ENCODE measurements at regions not wholly inside any gene's neighbourhood (a gene's known extent, or its start where the extent isn't known, plus 50 kb on each side); places are given as distances from the start of the nearest gene placed in this dataset.

- TF ChIP-seq CTCF (IDR thresholded peaks at IDR 0.05) (no peak), POLR2AphosphoS5 (IDR thresholded peaks at IDR 0.05) (no peak), EP300 (IDR thresholded peaks at IDR 0.05) (no peak), POLR2A (IDR thresholded peaks at IDR 0.05) (no peak)
These were observed 167.9 kb upstream of the MAF start for GRCh38 chr16:79768276-79768970.
